Heart right ventricle (tissue), 16 donors: ENCODE measurements at regions not wholly inside any gene's neighbourhood (a gene's known extent, or its start where the extent isn't known, plus 50 kb on each side); places are given as distances from the start of the nearest gene placed in this dataset.
"Not testable (repeated sequence)": the region's sequence is repeated elsewhere in the genome, so short reads cannot be mapped to it uniquely, and the experiment has no call there.

Experiments
- ATAC-seq, 8 donors: fragments of 200-7000 bp; cut with Tn5 transposase; one replicate each; pipeline ENCODE4 v1.9.1; 2020; ENCODE audit warnings: mild to moderate bottlenecking in 8 of 8, moderate library complexity in 8 of 8, moderate number of reproducible peaks in 1 of 8
- DNase-seq, 2 donors: peaks; one replicate each; pipeline ENCODE4 v3.0.0-alpha.2; 2020
- H3K27ac ChIP-seq, 10 donors: fragments of 200-600 bp; sonication (generic) in 2 of 10; one replicate each; pipeline versions ENCODE4 v1.5.0 to v1.8.0; 2020 to 2022; ENCODE audit warnings: mild to moderate bottlenecking in 3 of 10
- H3K27me3 ChIP-seq, 7 donors: fragments of 200-600 bp; one replicate each; pipeline ENCODE4 v1.8.0; 2021 to 2022; ENCODE audit warnings: mild to moderate bottlenecking in 2 of 7
- H3K36me3 ChIP-seq, 9 donors: fragments of 200-600 bp; sonication (generic) in 1 of 9; one replicate each; pipeline versions ENCODE4 v1.5.0 to v1.8.0; 2020 to 2022; ENCODE audit warnings: mild to moderate bottlenecking in 2 of 9
- H3K4me1 ChIP-seq, 9 donors: fragments of 200-600 bp; sonication (generic) in 1 of 9; one replicate each; pipeline versions ENCODE4 v1.5.0 to v1.8.0; 2020 to 2022; ENCODE audit warnings: mild to moderate bottlenecking in 4 of 9
- H3K4me3 ChIP-seq, 10 donors: fragments of 200-600 bp; sonication (generic) in 2 of 10; one replicate each; pipeline versions ENCODE4 v1.5.0 to v1.8.0; 2020 to 2022; ENCODE audit warnings: mild to moderate bottlenecking in 7 of 10, moderate library complexity in 2 of 10
- H3K9me3 ChIP-seq, 11 donors: fragments of 200-600 bp in 10 of 11; sonication (generic) in 2 of 11; one replicate each; pipeline versions ENCODE4 v1.5.0 to v1.8.0; 2013 to 2022; ENCODE audit warnings: mild to moderate bottlenecking in 2 of 11, control low read depth in 1 of 11, moderate library complexity in 1 of 11
- WGBS, 2 donors: extraction: QIAGEN DNeasy Blood & Tissue Kit; methylation state at CpG; one replicate each; pipeline ENCODE4 v1.1.7; 2013; ENCODE audit warnings: inconsistent platforms in 1 of 2; 5-methylcytosine and 5-hydroxymethylcytosine counted together
- intact Hi-C, 10 donors: fragments of 100-400 bp; cut with DNase I; formaldehyde crosslinking; loops; one replicate each; pipeline versions ENCODE4 v1.11.1 to v1.14.2; 2022
- TF ChIP-seq, protein P1 (sequence below), 9 donors: fragments of 200-600 bp; sonication (generic) in 2 of 9; IDR thresholded peaks; one replicate each; pipeline versions ENCODE4 v1.5.0 to v1.8.0; 2021 to 2022; ENCODE audit warnings: antibody characterized with exemption in 9 of 9, mild to moderate bottlenecking in 5 of 9, moderate library complexity in 1 of 9
- donor health status: Arrhythmogenic right ventricular cardiomyopathy.
- donor health status: ischemic (EF 13 %, LVEDD 7.1; RV severe dilation, severe dysfunction).
- donor health status: healthy with polysubstance abuse.
- donor health status: DM: no; HTN: yes; CAD: no.
- donor health status: DM: no; HTN: no; CAD: no.
- donor health status: ischemic (EF 25% LVEDD 6.9; RV normal size, moderate dysfunction).
- donor health status: ischemic (EF 25% LVEDD 5.7; RV mildly dilated, moderate dysfunction).
- donor health status: healthy.
- donor health status: DM: yes; HTN: yes; CAD: no.
- donor health status: Ischemic cardiomyopathy.
- donor health status: ischemic (EF 35%, LVEDD 5.7; RV mildly dilated, moderate dysfunction).
- donor health status: nonischemic (EF 11% LVEDD 7.7; RV severe dilation, severe dysfunction).
- donor health status: DM: yes; HTN: yes; CAD: no.
- donor health status: PGD.
- donor health status: ischemic (EF 29% LVEDD 5.4; RV normal size, mild dysfunction).
- donor health status: nonischemic (EF 23%, LVEDD 6.1; RV moderate dilation, normal function).

DNA sequence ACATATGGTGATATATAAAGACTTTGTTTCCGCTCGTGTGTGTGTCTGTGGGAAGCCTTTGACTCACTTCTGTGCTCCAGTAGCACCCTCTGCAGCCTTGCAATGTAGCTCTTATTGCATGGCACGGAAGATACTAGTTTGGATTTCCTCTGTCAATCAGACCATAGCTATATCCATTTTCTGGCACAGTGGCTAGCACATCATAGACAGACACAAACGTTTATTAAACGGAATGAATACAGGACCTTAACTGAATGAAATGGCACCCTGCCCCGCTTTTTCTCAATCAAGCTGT is 124.0 kb upstream of the PTPN20 start:
- Histone ChIP-seq H3K27me3 (no peaks in the 10 kb centered on the region), H3K4me3 (peak overlapping the region; percentile 47 to 82 (median 64)), H3K9me3 (no peaks in the 10 kb centered on the region), H3K36me3 (peaks cover 0 to 8% (median 0%) of the 10 kb centered on the region in 9 donors), H3K4me1 (peaks cover 0 to 8% (median 0%) of the 10 kb centered on the region in 9 donors), H3K27ac (peak overlapping the region in 9 of 10 donors; percentile 60 to 85 (median 75))
- ATAC-seq (peak; percentile 27 to 66 (median 50)), DNase-seq (peak in 1 of 2 donors; percentile 6)
- 10 to 12% methylated on average over 6 of the region's 6 CpGs for WGBS, 2 donors
- TF ChIP-seq, protein P1, sequence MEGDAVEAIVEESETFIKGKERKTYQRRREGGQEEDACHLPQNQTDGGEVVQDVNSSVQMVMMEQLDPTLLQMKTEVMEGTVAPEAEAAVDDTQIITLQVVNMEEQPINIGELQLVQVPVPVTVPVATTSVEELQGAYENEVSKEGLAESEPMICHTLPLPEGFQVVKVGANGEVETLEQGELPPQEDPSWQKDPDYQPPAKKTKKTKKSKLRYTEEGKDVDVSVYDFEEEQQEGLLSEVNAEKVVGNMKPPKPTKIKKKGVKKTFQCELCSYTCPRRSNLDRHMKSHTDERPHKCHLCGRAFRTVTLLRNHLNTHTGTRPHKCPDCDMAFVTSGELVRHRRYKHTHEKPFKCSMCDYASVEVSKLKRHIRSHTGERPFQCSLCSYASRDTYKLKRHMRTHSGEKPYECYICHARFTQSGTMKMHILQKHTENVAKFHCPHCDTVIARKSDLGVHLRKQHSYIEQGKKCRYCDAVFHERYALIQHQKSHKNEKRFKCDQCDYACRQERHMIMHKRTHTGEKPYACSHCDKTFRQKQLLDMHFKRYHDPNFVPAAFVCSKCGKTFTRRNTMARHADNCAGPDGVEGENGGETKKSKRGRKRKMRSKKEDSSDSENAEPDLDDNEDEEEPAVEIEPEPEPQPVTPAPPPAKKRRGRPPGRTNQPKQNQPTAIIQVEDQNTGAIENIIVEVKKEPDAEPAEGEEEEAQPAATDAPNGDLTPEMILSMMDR (IDR thresholded peaks at IDR 0.05) = peak in 3 of 9 donors; percentile 16 to 32 (median 30)
- intact Hi-C loops = no loop called here

DNA sequence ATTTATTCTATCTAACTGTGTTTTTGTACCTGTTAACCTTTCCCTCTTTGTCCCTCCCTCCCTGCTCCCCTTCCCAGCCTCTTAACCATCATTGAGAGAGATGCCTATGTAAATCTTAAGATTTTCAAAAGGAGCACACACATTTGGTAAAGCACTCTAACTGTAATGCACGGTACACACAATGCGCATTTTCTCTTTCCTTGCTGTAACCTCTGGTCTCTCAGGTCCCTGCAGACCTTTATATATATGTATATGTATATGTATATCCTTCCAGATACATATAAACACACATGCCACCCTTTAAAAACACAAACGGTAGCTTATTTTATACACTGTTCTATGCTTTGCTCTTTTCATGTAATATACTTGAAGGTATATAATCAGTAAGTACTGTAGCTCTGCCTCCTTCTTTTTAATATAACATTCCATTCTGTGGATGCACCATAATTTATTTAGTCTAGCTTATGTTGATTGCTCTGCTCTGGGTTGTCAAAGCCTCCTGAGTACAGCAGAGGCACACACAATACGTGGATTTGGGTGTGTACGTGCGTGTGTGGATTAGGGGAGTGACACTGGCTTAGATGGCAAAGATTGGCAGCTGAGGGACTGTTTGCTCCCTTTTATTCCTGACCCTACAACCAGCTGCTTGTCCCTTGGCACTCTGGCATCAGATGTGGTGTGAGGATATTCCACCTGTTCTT is 118.4 kb upstream of the PTPN20 start:
- H3K27ac ChIP-seq, H3K27me3 ChIP-seq, H3K4me1 ChIP-seq, intact Hi-C loops, H3K4me3 ChIP-seq, H3K9me3 ChIP-seq, ATAC-seq, DNase-seq: not testable (repeated sequence)
- H3K36me3 ChIP-seq = peaks cover 0 to 22% (median 6%) of the 10 kb centered on the region in 9 donors
- 95 to 97% methylated on average over 3 of the region's 6 CpGs for WGBS, 2 donors

DNA sequence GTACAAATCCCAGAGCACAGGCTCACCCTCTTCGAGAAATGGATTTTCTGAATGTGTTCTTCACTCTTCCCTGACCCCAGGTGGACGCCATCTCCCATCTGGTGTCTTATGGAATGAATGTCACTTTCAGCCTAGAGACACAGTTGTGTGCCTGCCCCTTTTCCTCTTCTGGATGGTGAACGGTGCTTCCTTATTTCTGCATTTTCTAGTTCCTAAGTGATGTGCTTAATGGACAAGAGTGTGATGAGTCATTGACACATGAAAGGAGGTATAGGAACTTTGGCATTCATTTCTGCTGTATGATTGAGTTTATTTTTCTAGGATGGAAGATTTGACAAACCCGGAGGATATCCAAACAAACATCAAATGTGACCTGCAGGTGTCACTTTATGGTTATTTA is 114.9 kb upstream of the PTPN20 start:
- DNase-seq, H3K4me1 ChIP-seq, ATAC-seq, H3K27me3 ChIP-seq, H3K27ac ChIP-seq, H3K9me3 ChIP-seq, intact Hi-C loops, H3K4me3 ChIP-seq: not testable (repeated sequence)
- H3K36me3 ChIP-seq = peaks cover 0 to 20% (median 6%) of the 10 kb centered on the region in 9 donors
- WGBS, 2 donors = 89 to 91% methylated on average over 4 of the region's 4 CpGs

DNA sequence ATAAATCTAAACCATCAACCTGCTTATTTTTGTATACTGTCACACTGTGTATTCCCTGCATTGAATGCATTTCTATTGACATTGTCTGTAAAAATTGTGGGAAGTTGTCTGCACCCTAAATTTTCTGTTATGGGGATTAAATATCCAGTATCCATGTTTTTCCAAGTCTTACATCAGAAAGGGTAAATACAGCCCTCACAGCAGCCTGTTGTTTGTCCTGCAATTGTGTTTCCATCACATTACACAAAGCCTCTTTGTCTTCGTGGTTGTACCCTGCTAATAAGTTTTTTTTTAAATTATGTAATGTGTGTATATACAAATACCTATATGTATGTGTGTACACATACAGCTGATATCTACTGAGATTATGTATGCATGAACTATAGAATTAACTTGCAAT is 109.2 kb upstream of the PTPN20 start:
- 91 to 93% methylated on average over 1 of the region's 1 CpG for WGBS, 2 donors
- ATAC-seq, H3K27ac ChIP-seq, intact Hi-C loops, DNase-seq, H3K27me3 ChIP-seq, H3K9me3 ChIP-seq, H3K4me1 ChIP-seq, H3K4me3 ChIP-seq: not testable (repeated sequence)
- peaks cover 0 to 14% (median 0%) of the 10 kb centered on the region in 9 donors for H3K36me3 ChIP-seq

DNA sequence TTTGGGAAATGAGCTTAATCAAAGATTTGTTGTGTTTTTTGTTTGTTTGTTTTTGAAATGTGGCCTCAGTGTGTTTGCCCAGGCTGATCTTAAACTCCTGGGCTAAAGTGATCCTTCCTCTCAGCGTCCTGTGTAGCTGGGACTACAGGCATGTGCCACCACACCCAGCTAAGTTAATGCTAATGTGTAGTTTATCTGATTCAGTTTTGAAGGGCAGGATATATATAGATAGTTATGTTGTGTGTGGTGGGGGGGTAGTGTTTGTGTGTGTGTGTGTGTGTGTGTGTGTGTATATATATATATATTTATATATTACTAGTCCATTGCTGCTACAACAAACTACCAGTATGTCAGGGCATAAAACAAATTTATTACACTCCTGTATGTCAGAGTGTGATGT is 108.1 kb upstream of the PTPN20 start:
- not testable (repeated sequence) for H3K27me3 ChIP-seq, ATAC-seq
- 64 to 77% methylated on average over 1 of the region's 1 CpG for WGBS, 2 donors

DNA sequence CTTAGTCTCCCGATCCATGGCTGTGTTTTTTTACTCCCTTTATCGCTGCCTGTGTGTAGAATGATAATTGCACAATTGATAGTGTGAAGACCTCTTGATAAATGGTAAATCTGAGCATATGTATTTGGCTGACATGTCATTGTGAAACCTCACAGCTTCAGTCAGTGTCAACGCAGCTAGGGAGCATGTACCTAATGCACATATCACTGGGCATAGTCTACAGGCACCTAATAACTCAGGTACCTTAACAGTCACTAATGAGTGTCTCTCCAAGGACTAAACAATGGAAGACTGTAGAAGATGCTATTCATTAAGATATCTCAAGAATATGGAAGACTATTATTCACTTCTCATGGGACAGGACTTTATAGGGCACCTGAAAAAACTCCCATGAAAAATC is 101.0 kb upstream of the PTPN20 start:
- H3K27ac ChIP-seq, H3K27me3 ChIP-seq, ATAC-seq, H3K9me3 ChIP-seq, H3K4me3 ChIP-seq, H3K36me3 ChIP-seq, DNase-seq, intact Hi-C loops, H3K4me1 ChIP-seq: not testable (repeated sequence)
- 84 to 90% methylated on average over 2 to 3 of the region's 3 CpGs for WGBS, 2 donors

More for the DNA sequence above, 108.1 kb upstream of the PTPN20 start:
- H3K27ac ChIP-seq, DNase-seq, H3K9me3 ChIP-seq, H3K4me3 ChIP-seq, intact Hi-C loops, H3K4me1 ChIP-seq: not testable (repeated sequence)
- peaks cover 0 to 14% (median 0%) of the 10 kb centered on the region in 9 donors for H3K36me3 ChIP-seq

DNA sequence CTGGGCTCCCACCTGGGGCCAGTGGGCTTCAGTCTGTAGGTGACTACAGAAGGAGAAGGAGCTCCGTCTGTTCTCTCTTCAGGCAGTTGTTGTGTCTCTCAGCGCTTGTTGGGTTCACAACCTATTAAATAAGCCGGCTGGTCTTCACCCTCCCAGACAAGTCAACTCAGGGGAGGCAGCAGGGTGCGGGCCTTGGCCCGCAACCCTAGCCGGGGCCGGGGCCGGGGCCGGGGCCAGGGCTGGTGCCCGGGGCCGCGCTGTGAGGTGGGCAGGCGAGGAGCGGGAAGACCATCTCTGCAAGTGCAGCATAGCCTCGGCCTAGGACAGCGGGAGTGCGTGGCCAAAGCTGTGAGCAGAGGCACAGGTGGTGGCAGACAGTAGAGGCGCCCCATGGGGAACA is 95.1 kb upstream of the PTPN20 start:
- H3K4me1 ChIP-seq, H3K27ac ChIP-seq, H3K9me3 ChIP-seq, H3K36me3 ChIP-seq, H3K4me3 ChIP-seq, DNase-seq, H3K27me3 ChIP-seq, ATAC-seq, intact Hi-C loops: not testable (repeated sequence)
- 93 to 95% methylated on average over 8 to 13 of the region's 18 CpGs for WGBS, 2 donors

DNA sequence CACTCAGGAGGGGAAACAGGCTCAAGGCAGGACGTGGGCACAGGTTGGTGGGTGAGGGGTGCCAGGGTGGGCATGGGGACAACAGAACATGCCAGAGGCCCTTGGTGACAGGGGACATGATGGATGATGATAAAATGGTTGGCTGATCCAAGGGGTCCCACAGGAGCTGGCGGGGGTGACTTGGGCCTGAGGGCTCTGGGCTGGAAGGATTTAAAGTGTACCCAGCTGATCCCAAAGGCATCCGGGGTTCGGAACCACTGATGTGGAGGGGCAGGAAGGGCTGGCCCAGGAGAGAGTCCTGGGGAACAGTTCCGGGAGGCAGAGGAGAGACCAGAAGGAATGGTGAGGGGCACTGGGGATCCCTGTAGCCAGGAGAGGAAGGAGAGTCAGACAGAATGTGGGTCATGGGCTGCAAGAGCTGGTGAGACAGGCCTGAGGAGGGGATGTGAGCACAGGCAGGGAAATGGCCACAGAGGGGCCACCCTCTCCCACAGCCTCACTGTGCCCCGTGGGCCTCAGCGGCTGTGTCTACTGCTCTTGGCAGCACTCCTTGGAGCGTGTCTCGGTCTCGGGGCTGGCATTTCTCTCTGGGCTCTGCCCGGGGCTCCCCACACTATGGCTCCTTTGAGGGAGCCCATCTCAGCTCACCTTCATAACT is 70.7 kb upstream of the PTPN20 start:
- ATAC-seq = peak in 4 of 8 donors; percentile 17 to 55 (median 24)
- DNase-seq, H3K9me3 ChIP-seq, H3K27ac ChIP-seq, H3K4me1 ChIP-seq, intact Hi-C loops, H3K4me3 ChIP-seq, H3K36me3 ChIP-seq, H3K27me3 ChIP-seq: not testable (repeated sequence)
- WGBS, 2 donors = 92 to 95% methylated on average over 5 of the region's 11 CpGs

DNA sequence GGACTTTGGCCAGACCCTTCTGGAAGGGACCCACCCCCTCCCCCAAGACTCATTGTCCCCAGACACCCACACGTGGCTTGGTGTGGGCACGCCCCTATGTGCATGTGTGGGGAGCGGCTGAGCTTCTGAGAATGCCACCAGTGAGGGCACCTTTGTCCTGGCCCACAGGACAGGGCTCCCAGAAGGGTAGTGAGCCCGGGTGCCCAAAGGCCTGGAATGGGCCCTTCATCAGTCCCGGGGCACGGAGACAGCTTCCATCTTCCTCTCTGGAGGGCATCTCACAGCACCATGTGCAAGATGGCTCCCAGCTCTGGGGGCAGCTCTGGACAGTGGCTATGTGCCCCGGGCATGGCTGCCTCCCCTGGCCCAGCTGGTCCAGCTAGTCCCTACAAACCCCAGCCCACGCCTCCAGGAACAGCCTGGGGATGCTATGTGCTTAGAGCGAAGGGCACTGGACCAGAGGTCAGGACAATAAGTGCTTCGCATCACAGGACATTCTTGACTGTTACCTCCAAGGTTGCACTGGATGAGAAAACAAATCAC is 70.1 kb upstream of the PTPN20 start:
- H3K36me3 ChIP-seq, H3K9me3 ChIP-seq, H3K4me3 ChIP-seq, H3K27ac ChIP-seq, H3K4me1 ChIP-seq, intact Hi-C loops, H3K27me3 ChIP-seq, DNase-seq: not testable (repeated sequence)
- ATAC-seq = peak in 2 of 8 donors; percentile 38 to 62
- 88 to 92% methylated on average over 9 to 10 of the region's 10 CpGs for WGBS, 2 donors

DNA sequence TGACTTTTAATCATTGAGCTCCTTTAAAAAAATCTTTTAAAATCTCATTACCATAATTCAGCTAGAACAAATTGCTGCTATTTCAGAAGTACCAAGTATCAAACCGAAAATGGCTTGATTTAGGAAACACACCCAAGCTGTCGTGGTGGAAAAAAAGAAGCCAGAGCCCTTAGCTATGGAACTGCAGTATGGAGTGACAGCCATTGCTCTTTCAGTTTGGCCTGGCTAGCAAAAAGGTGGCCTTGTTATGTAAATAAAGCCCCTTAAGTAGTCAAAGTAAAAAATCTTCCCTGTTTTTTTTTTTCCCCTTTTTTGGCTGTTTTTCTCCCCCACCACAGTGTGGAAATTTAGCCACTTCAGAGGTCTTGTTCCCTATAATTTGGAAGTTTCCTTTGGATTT is 66.0 kb upstream of the PTPN20 start:
- H3K9me3 ChIP-seq, H3K4me1 ChIP-seq, DNase-seq, H3K36me3 ChIP-seq, ATAC-seq, H3K4me3 ChIP-seq, H3K27me3 ChIP-seq, intact Hi-C loops, H3K27ac ChIP-seq: not testable (repeated sequence)
- 70 to 72% methylated on average over 2 of the region's 2 CpGs for WGBS, 2 donors
